Lower leg skin (tissue), 4 donors: ENCODE measurements at regions not wholly inside any gene's neighbourhood (a gene's known extent, or its start where the extent isn't known, plus 50 kb on each side); places are given as distances from the start of the nearest gene placed in this dataset.

ENCODE experiments used
- DNase-seq, 2 donors: peaks; one replicate each; pipeline ENCODE4 v3.0.0-alpha.2; 2019; ENCODE audit warnings: low spot score in 2 of 2
- H3K4me3 ChIP-seq: fragments of 200-600 bp; sonication (generic); 2 replicates; pipeline ENCODE4 v1.5.1; 2017; ENCODE audit warnings: mild to moderate bottlenecking, low read depth; ENCODE audit not compliant: poor library complexity, severe bottlenecking
- POLR2A ChIP-seq, 2 donors: fragments of 450-650 bp; IDR thresholded peaks; one replicate each; pipeline ENCODE4 v1.6.1; 2016 to 2017; ENCODE audit warnings: antibody characterized with exemption in 2 of 2, mild to moderate bottlenecking in 1 of 2, moderate library complexity in 1 of 2
- WGBS, 2 donors: methylation state at CpG; one replicate each; pipeline ENCODE4 v1.1.5; 2018; 5-methylcytosine and 5-hydroxymethylcytosine counted together
- intact Hi-C: fragments of 100-400 bp; cut with DNase I; formaldehyde crosslinking; loops from one replicate; pipeline ENCODE4 v1.15.0; 2023; ENCODE audit warnings: low total_unique reads
- TF ChIP-seq, protein P1 (sequence below), 3 donors: fragments of 450-650 bp; IDR thresholded peaks; one replicate each; pipeline ENCODE4 v1.5.1; 2016; ENCODE audit warnings: antibody characterized with exemption in 3 of 3, mild to moderate bottlenecking in 3 of 3, moderate library complexity in 2 of 3

DNA sequence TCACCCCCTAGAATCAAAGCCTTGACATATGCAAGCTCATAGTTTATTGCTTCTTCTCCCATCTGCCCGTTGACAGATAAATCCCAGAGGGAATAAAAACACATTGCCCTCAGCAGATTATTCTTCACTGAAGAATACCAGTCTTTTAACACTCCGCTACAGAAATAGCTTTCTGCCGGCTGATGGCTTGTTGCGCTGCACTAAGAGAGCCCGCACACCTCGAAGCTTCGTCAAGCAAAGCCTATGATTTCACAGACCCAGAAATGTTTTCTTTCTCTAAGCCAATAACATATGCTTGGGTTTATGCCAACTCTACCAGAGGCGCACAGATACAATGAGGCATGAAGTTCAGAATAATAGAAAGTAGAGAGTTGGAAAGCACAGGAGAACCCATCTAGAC is 208.9 kb upstream of the FOXQ1 start:
- DNase-seq = peak in 1 of 2 donors; percentile 3
- intact Hi-C loops = no loop called here
- H3K4me3 ChIP-seq = no peak overlapping the region
- TF ChIP-seq, protein P1, sequence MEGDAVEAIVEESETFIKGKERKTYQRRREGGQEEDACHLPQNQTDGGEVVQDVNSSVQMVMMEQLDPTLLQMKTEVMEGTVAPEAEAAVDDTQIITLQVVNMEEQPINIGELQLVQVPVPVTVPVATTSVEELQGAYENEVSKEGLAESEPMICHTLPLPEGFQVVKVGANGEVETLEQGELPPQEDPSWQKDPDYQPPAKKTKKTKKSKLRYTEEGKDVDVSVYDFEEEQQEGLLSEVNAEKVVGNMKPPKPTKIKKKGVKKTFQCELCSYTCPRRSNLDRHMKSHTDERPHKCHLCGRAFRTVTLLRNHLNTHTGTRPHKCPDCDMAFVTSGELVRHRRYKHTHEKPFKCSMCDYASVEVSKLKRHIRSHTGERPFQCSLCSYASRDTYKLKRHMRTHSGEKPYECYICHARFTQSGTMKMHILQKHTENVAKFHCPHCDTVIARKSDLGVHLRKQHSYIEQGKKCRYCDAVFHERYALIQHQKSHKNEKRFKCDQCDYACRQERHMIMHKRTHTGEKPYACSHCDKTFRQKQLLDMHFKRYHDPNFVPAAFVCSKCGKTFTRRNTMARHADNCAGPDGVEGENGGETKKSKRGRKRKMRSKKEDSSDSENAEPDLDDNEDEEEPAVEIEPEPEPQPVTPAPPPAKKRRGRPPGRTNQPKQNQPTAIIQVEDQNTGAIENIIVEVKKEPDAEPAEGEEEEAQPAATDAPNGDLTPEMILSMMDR (IDR thresholded peaks at IDR 0.05) = no peak
- no peak for TF ChIP-seq POLR2A (IDR thresholded peaks at IDR 0.05)
- 70 to 79% methylated on average over 8 of the region's 8 CpGs for WGBS, 2 donors

- no peak for TF ChIP-seq POLR2A (IDR thresholded peaks at IDR 0.05)
- TF ChIP-seq, protein P1 (IDR thresholded peaks at IDR 0.05) = no peak
- WGBS, 2 donors = 87 to 90% methylated on average over 8 of the region's 8 CpGs
- no peak overlapping the region for H3K4me3 ChIP-seq
- DNase-seq = peak in 1 of 2 donors; percentile 72
- intact Hi-C loops = no loop called here
These were observed 211.6 kb upstream of the FOXQ1 start for GRCh38 chr6:1100269-1100668.

DNA sequence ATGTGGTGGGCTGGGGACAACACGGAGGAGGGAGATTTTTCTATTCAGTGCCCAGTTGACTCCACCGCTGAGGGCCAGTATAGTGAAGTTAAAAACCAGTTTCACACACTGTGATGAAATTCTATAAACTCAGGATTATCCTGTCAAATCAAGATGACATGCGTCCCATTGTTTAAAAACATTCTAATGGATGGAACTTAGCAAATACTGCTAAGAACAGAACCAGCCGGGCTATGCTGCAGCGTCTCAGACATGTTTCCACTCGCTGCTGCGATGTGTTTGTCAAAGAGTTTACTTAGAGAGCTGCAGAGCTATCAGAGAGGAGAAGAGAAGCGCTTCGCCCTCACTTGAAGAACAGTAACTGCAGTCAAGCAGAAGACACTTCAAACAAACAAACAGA is 212.6 kb upstream of the FOXQ1 start:
- intact Hi-C loops = no loop called here
- WGBS, 2 donors = 62 to 68% methylated on average over 9 of the region's 9 CpGs
- TF ChIP-seq, protein P1 (IDR thresholded peaks at IDR 0.05) = no peak
- TF ChIP-seq POLR2A (IDR thresholded peaks at IDR 0.05) = no peak
- no peak overlapping the region for H3K4me3 ChIP-seq
- DNase-seq = no peak

GRCh38 chr6:1096967-1097765 is 214.7 kb upstream of the FOXQ1 start:
- no peak for TF ChIP-seq POLR2A (IDR thresholded peaks at IDR 0.05)
- TF ChIP-seq, protein P1 (IDR thresholded peaks at IDR 0.05) = no peak
- no peak overlapping the region for H3K4me3 ChIP-seq
- WGBS, 2 donors = 93 to 97% methylated on average over 10 to 11 of the region's 11 CpGs
- no peak for DNase-seq
- intact Hi-C loops = no loop called here

GRCh38 chr6:1094306-1094705 is 217.6 kb upstream of the FOXQ1 start:
- no peak for TF ChIP-seq POLR2A (IDR thresholded peaks at IDR 0.05)
- TF ChIP-seq, protein P1 (IDR thresholded peaks at IDR 0.05) = no peak
- intact Hi-C loops = no loop called here
- 64 to 75% methylated on average over 1 of the region's 1 CpG for WGBS, 2 donors
- H3K4me3 ChIP-seq = no peak overlapping the region
- peak in 1 of 2 donors; percentile 17 for DNase-seq

DNA sequence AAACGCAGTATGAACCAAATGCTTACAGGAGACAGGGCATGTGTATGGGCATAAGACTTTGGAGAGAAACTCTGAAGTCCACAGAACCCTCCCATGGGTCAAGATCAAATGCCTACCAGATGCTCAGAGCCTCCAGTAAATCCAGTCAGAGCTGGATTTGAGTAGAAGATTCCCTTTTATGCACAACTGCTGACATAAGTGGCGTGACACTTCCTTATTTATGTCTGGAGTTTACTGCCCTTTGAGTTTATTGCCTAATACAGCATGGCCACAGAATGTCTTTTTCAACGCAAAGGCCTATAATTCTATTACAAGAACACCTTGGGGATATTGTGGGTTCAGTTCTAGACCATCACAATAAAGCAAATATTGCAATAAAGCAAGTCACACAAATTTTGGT is 220.0 kb upstream of the FOXQ1 start:
- intact Hi-C loops = no loop called here
- H3K4me3 ChIP-seq = no peak overlapping the region
- no peak for TF ChIP-seq POLR2A (IDR thresholded peaks at IDR 0.05)
- TF ChIP-seq, protein P1 (IDR thresholded peaks at IDR 0.05) = no peak
- WGBS, 2 donors = 90 to 94% methylated on average over 3 of the region's 3 CpGs
- DNase-seq = no peak
